GM12874 (cell line): ENCODE measurements at regions not wholly inside any gene's neighbourhood (a gene's known extent, or its start where the extent isn't known, plus 50 kb on each side); places are given as distances from the start of the nearest gene placed in this dataset.

Source experiments
- TF ChIP-seq, protein P1 (sequence below): IDR thresholded peaks from 2 replicates; pipeline ENCODE4 v1.5.1; 2011; ENCODE audit warnings: low read depth, mild to moderate bottlenecking, control low read depth, low read length, moderate library complexity; ENCODE audit not compliant: insufficient read depth

- TF ChIP-seq, protein P1, sequence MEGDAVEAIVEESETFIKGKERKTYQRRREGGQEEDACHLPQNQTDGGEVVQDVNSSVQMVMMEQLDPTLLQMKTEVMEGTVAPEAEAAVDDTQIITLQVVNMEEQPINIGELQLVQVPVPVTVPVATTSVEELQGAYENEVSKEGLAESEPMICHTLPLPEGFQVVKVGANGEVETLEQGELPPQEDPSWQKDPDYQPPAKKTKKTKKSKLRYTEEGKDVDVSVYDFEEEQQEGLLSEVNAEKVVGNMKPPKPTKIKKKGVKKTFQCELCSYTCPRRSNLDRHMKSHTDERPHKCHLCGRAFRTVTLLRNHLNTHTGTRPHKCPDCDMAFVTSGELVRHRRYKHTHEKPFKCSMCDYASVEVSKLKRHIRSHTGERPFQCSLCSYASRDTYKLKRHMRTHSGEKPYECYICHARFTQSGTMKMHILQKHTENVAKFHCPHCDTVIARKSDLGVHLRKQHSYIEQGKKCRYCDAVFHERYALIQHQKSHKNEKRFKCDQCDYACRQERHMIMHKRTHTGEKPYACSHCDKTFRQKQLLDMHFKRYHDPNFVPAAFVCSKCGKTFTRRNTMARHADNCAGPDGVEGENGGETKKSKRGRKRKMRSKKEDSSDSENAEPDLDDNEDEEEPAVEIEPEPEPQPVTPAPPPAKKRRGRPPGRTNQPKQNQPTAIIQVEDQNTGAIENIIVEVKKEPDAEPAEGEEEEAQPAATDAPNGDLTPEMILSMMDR = no peak
Observed at GRCh38 chr5:158423623-158424200, 564.8 kb upstream of the CLINT1 start.

- TF ChIP-seq, protein P1 = no peak
Observed at GRCh38 chr5:158422653-158423515, 563.9 kb upstream of the CLINT1 start.

DNA sequence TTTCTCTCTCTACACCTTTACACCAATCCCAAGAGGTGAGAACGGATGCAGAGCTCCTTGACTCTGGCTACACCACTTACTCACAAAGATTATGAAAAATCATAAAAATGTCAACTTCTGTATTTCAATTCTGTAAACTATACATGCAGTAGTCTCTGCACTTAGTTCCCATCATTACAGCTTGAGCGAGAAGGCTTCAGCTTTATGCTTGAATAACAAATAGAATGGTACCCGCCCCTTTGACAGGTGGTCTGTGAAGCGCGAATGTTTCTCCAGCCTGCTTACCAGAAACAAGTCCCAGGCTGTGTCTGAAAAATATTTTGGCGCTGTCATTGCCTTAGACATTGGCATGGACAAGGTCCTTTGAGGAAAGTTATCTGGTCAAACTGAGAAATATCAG, 562.4 kb upstream of the CLINT1 start:
- TF ChIP-seq, protein P1 = no peak

GRCh38 chr5:158419186-158419585, 560.2 kb upstream of the CLINT1 start:
- TF ChIP-seq, protein P1 = no peak

- TF ChIP-seq, protein P1 = no peak
Observed at GRCh38 chr5:158414780-158415179, 555.8 kb upstream of the CLINT1 start.

- TF ChIP-seq, protein P1 = no peak
Observed at GRCh38 chr5:158414333-158414762, 555.4 kb upstream of the CLINT1 start.

GRCh38 chr5:158413122-158413680, 554.3 kb upstream of the CLINT1 start:
- TF ChIP-seq, protein P1 = no peak
